ENCODE measurements at regions not wholly inside any gene's neighbourhood (a gene's known extent, or its start where the extent isn't known, plus 50 kb on each side); places are given as distances from the start of the nearest gene placed in this dataset.

- Histone ChIP-seq H3K9me3 (no peaks in the 10 kb centered on the region), H3K9me2 (no peaks in the 10 kb centered on the region), H3K4me2 (no peak overlapping the region), H3K4me1 (ENCODE audit: control insufficient read depth in 1 of 2, insufficient read depth in 2 of 2, low read depth in 1 of 2, low read length in 1 of 2) (peaks cover 0 to 68% of the 10 kb centered on the region in 2 experiments; a peak in 2 of 4 replicates), H3K36me3 (replicated peaks in 1 of 2; ENCODE audit: control insufficient read depth in 1 of 2, insufficient read depth in 2 of 2, low read length in 1 of 2) (no peaks in the 10 kb centered on the region), H2AFZ (ENCODE audit: low read depth) (no peak overlapping the region), H3K9ac (no peak overlapping the region), H3K27ac (ENCODE audit: low read depth in 2 of 2, low read length in 1 of 2) (peak overlapping the region in 1 of 2 experiments; percentile 98; a peak in 2 of 4 replicates), H3F3A (replicated peaks; ENCODE audit: insufficient read depth) (no peaks in the 10 kb centered on the region), H3K27me3 (ENCODE audit: insufficient read depth) (no peaks in the 10 kb centered on the region), H4K20me1 (ENCODE audit: insufficient read depth) (no peaks in the 10 kb centered on the region), H3K79me2 (ENCODE audit: insufficient read depth) (no peaks in the 10 kb centered on the region), H3K4me3 (ENCODE audit: low read depth in 2 of 2, low read length in 1 of 2) (no peak overlapping the region)
- WGBS (ENCODE audit: low lambda C conversion rate) = 86% methylated on average over 17 of the region's 17 CpGs
- CTCF ChIA-PET = interaction anchor here (1.3 to 3.6 kb wide), 2 partner anchors 8 to 138 kb away, joined by 3 to 13 read pairs; no protein-coding TSS in a partner anchor
- no peak for DNase-seq
- no peak for TF ChIP-seq GATA2 (CRISPR knock-in tag; IDR thresholded peaks at IDR 0.05)
- POLR2A ChIA-PET = no interaction called here
These were observed 100.1 kb upstream of the ALDH1A3 start for GRCh38 chr15:100779331-100780207.

DNA sequence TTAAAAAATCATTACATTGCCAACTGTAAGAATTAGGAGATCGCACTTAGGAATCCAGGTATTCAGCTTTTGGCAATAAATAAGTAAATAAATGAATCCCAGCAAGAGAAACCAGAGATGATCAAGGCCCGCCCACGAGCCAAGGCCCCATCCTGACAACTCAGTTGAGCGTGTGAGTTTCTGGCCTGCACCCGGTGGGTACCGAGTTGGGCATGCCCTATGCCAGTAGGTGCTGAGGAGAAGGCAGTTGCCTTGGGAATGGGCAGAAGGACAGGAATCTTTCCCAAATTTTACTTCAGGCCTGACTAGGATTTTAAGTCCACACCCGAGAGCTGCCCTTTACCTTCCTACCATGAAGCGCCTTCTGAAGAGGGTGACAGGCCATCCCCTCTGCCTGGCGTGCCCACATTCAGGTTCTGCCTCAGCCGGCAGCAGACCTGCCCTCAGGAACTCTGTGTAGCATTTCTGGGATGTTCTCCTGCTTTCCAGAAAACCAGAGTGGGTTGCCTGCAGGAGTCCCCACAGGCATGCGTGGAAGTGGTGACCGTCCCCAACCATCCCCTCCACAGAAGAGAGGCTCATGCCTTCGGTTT is 99.3 kb upstream of the ALDH1A3 start:
- Histone ChIP-seq H3K27me3 (ENCODE audit: insufficient read depth) (no peaks in the 10 kb centered on the region), H3K4me2 (no peak overlapping the region), H3K4me1 (ENCODE audit: control insufficient read depth in 1 of 2, insufficient read depth in 2 of 2, low read depth in 1 of 2, low read length in 1 of 2) (peaks cover 0 to 63% of the 10 kb centered on the region in 2 experiments; a peak in 2 of 4 replicates), H3K36me3 (replicated peaks in 1 of 2; ENCODE audit: control insufficient read depth in 1 of 2, insufficient read depth in 2 of 2, low read length in 1 of 2) (no peaks in the 10 kb centered on the region), H3K27ac (ENCODE audit: low read depth in 2 of 2, low read length in 1 of 2) (peak overlapping the region in 1 of 2 experiments; percentile 98; a peak in 2 of 4 replicates), H3K4me3 (ENCODE audit: low read depth in 2 of 2, low read length in 1 of 2) (no peak overlapping the region), H3F3A (replicated peaks; ENCODE audit: insufficient read depth) (no peaks in the 10 kb centered on the region), H3K79me2 (ENCODE audit: insufficient read depth) (no peaks in the 10 kb centered on the region), H3K9ac (no peak overlapping the region), H4K20me1 (ENCODE audit: insufficient read depth) (no peaks in the 10 kb centered on the region), H2AFZ (ENCODE audit: low read depth) (no peak overlapping the region), H3K9me3 (no peaks in the 10 kb centered on the region), H3K9me2 (no peaks in the 10 kb centered on the region)
- 84% methylated on average over 13 of the region's 13 CpGs for WGBS (ENCODE audit: low lambda C conversion rate)
- no peak for DNase-seq
- ChIA-PET POLR2A (no interaction called here), CTCF (interaction anchor here (1.3 to 3.6 kb wide), 4 partner anchors 9 to 137 kb away, joined by 3 to 17 read pairs (median 9); no protein-coding TSS in a partner anchor)
- TF ChIP-seq RFX5 (IDR thresholded peaks at IDR 0.05; ENCODE audit: low read length) (no peak), MEF2A (IDR thresholded peaks at IDR 0.05; ENCODE audit: borderline replicate concordance, low read depth) (no peak), FOXM1 (IDR thresholded peaks at IDR 0.05; ENCODE audit: low read depth) (no peak), NFIC (IDR thresholded peaks at IDR 0.05; ENCODE audit: borderline replicate concordance) (no peak), IRF3 (IDR thresholded peaks at IDR 0.05; ENCODE audit: low read depth, low read length) (no peak), GATA2 (CRISPR knock-in tag; IDR thresholded peaks at IDR 0.05) (no peak), YY1 (IDR thresholded peaks at IDR 0.05; ENCODE audit: low read depth) (no peak), TAF1 (IDR thresholded peaks at IDR 0.05; ENCODE audit: borderline replicate concordance, low read depth, low read length) (no peak), ELF1 (IDR thresholded peaks at IDR 0.05) (no peak), POLR2AphosphoS5 (IDR thresholded peaks at IDR 0.05; ENCODE audit: low read depth, low read length) (no peak), RXRA (IDR thresholded peaks at IDR 0.05; ENCODE audit: borderline replicate concordance, low read depth) (no peak), TEAD4 (IDR thresholded peaks at IDR 0.05; ENCODE audit: borderline replicate concordance, insufficient read depth) (no peak), GABPA (IDR thresholded peaks at IDR 0.05; ENCODE audit: low read depth) (no peak), EP300 (IDR thresholded peaks at IDR 0.05; ENCODE audit: borderline replicate concordance in 1 of 2, low read depth in 1 of 2, low read length in 1 of 2) (no peak), EZH2phosphoT487 (IDR thresholded peaks at IDR 0.05; ENCODE audit: borderline replicate concordance, low read depth) (no peak)
- TF ChIP-seq, protein P1, sequence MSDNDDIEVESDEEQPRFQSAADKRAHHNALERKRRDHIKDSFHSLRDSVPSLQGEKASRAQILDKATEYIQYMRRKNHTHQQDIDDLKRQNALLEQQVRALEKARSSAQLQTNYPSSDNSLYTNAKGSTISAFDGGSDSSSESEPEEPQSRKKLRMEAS (IDR thresholded peaks at IDR 0.05; ENCODE audit: low read depth) = no peak
- TF ChIP-seq, protein P2, sequence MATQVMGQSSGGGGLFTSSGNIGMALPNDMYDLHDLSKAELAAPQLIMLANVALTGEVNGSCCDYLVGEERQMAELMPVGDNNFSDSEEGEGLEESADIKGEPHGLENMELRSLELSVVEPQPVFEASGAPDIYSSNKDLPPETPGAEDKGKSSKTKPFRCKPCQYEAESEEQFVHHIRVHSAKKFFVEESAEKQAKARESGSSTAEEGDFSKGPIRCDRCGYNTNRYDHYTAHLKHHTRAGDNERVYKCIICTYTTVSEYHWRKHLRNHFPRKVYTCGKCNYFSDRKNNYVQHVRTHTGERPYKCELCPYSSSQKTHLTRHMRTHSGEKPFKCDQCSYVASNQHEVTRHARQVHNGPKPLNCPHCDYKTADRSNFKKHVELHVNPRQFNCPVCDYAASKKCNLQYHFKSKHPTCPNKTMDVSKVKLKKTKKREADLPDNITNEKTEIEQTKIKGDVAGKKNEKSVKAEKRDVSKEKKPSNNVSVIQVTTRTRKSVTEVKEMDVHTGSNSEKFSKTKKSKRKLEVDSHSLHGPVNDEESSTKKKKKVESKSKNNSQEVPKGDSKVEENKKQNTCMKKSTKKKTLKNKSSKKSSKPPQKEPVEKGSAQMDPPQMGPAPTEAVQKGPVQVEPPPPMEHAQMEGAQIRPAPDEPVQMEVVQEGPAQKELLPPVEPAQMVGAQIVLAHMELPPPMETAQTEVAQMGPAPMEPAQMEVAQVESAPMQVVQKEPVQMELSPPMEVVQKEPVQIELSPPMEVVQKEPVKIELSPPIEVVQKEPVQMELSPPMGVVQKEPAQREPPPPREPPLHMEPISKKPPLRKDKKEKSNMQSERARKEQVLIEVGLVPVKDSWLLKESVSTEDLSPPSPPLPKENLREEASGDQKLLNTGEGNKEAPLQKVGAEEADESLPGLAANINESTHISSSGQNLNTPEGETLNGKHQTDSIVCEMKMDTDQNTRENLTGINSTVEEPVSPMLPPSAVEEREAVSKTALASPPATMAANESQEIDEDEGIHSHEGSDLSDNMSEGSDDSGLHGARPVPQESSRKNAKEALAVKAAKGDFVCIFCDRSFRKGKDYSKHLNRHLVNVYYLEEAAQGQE (IDR thresholded peaks at IDR 0.05; ENCODE audit: low read depth, low read length) = no peak
- TF ChIP-seq, protein P3, sequence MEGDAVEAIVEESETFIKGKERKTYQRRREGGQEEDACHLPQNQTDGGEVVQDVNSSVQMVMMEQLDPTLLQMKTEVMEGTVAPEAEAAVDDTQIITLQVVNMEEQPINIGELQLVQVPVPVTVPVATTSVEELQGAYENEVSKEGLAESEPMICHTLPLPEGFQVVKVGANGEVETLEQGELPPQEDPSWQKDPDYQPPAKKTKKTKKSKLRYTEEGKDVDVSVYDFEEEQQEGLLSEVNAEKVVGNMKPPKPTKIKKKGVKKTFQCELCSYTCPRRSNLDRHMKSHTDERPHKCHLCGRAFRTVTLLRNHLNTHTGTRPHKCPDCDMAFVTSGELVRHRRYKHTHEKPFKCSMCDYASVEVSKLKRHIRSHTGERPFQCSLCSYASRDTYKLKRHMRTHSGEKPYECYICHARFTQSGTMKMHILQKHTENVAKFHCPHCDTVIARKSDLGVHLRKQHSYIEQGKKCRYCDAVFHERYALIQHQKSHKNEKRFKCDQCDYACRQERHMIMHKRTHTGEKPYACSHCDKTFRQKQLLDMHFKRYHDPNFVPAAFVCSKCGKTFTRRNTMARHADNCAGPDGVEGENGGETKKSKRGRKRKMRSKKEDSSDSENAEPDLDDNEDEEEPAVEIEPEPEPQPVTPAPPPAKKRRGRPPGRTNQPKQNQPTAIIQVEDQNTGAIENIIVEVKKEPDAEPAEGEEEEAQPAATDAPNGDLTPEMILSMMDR (IDR thresholded peaks at IDR 0.05) = no peak
